SU-DHL-6 (cell line): ENCODE measurements at regions not wholly inside any gene's neighbourhood (a gene's known extent, or its start where the extent isn't known, plus 50 kb on each side); places are given as distances from the start of the nearest gene placed in this dataset.
"Not testable (repeated sequence)": the region's sequence is repeated elsewhere in the genome, so short reads cannot be mapped to it uniquely, and the experiment has no call there.

Experiments
- H2AFZ ChIP-seq: fragments of 200-600 bp; sonication (generic); 2 replicates; pipeline ENCODE4 v1.6.1; 2014; ENCODE audit warnings: low read depth, mild to moderate bottlenecking, moderate library complexity, mixed read lengths, antibody characterized with exemption, low read length; ENCODE audit not compliant: severe bottlenecking
- H3F3A ChIP-seq: fragments of 200-600 bp; shearing (Covaris generic); 2 replicates; pipeline ENCODE4 v1.6.0; 2016; ENCODE audit warnings: antibody characterized with exemption, mild to moderate bottlenecking; ENCODE audit not compliant: insufficient read depth
- H3K27ac ChIP-seq: fragments of 200-600 bp; sonication (generic); 2 replicates; pipeline ENCODE4 v1.5.1; 2016; ENCODE audit warnings: low read depth, mild to moderate bottlenecking, low read length, moderate library complexity, mixed read lengths
- H3K27me3 ChIP-seq: fragments of 200-600 bp; sonication (generic), shearing (Covaris generic); 2 replicates; pipeline ENCODE4 v1.6.0; 2014; ENCODE audit warnings: mild to moderate bottlenecking, low read length
- H3K36me3 ChIP-seq: fragments of 200-600 bp; sonication (generic); 2 replicates; pipeline ENCODE4 v1.6.1; 2014; ENCODE audit warnings: mild to moderate bottlenecking, low read length, mixed read lengths
- H3K4me2 ChIP-seq: fragments of 300-600, 200-600 bp; shearing (Covaris generic), sonication (generic); 2 replicates; pipeline ENCODE4 v1.6.0; 2014; ENCODE audit warnings: low read length, low read depth, mild to moderate bottlenecking; ENCODE audit not compliant: poor library complexity, severe bottlenecking
- H3K4me3 ChIP-seq: fragments of 200-600 bp; sonication (generic); 2 replicates; pipeline ENCODE4 v1.5.1; 2014; ENCODE audit warnings: antibody characterized with exemption, low read length, mild to moderate bottlenecking, mixed read lengths; ENCODE audit not compliant: insufficient read depth, poor library complexity, severe bottlenecking
- H3K79me2 ChIP-seq: fragments of 200-600 bp; sonication (generic); 2 replicates; pipeline ENCODE4 v1.6.1; 2014; ENCODE audit warnings: mild to moderate bottlenecking, low read length, moderate library complexity; ENCODE audit not compliant: insufficient read depth
- H3K9ac ChIP-seq: fragments of 200-600 bp; sonication (generic); 2 replicates; pipeline ENCODE4 v1.7.0; 2014; ENCODE audit warnings: mild to moderate bottlenecking, low read length
- H3K9me2 ChIP-seq: fragments of 200-600 bp; sonication (generic); replicated peaks from 2 replicates; pipeline ENCODE4 v1.6.1; 2014; ENCODE audit warnings: low read length; ENCODE audit not compliant: insufficient read depth
- H3K9me3 ChIP-seq: fragments of 200-600 bp; sonication (generic); 2 replicates; pipeline ENCODE4 v1.6.1; 2014; ENCODE audit warnings: low read length, mixed read lengths; ENCODE audit not compliant: insufficient read depth
- H4K20me1 ChIP-seq: fragments of 200-600 bp; sonication (generic); 2 replicates; pipeline ENCODE4 v1.6.1; 2014; ENCODE audit warnings: low read depth, mild to moderate bottlenecking, antibody characterized with exemption, low read length, moderate library complexity, mixed read lengths

GRCh38 chr2:87658976-87659375, 88.9 kb upstream of the PLGLB2 start:
- H3K9me2 ChIP-seq, H3K4me2 ChIP-seq, H3K27ac ChIP-seq, H4K20me1 ChIP-seq, H3F3A ChIP-seq, H3K36me3 ChIP-seq, H3K9ac ChIP-seq, H2AFZ ChIP-seq, H3K79me2 ChIP-seq, H3K4me3 ChIP-seq, H3K27me3 ChIP-seq, H3K9me3 ChIP-seq: not testable (repeated sequence)

- H3K9me3 ChIP-seq, H3K79me2 ChIP-seq, H3K27ac ChIP-seq, H3K27me3 ChIP-seq, H3K4me3 ChIP-seq, H2AFZ ChIP-seq, H3K9ac ChIP-seq, H3F3A ChIP-seq, H3K9me2 ChIP-seq, H3K36me3 ChIP-seq, H3K4me2 ChIP-seq, H4K20me1 ChIP-seq: not testable (repeated sequence)
These were observed 87.7 kb upstream of the PLGLB2 start for GRCh38 chr2:87660164-87660563.

GRCh38 chr2:87662316-87663290, 85.3 kb upstream of the PLGLB2 start:
- H3K79me2 ChIP-seq = not testable (repeated sequence)

GRCh38 chr2:87663347-87663746, 84.5 kb upstream of the PLGLB2 start:
- H3K79me2 ChIP-seq, H3K9me3 ChIP-seq: not testable (repeated sequence)

More at GRCh38 chr2:87662316-87663290, 85.3 kb upstream of the PLGLB2 start:
- not testable (repeated sequence) for H3K9ac ChIP-seq, H3K27ac ChIP-seq, H3K36me3 ChIP-seq, H3K27me3 ChIP-seq, H4K20me1 ChIP-seq, H2AFZ ChIP-seq, H3F3A ChIP-seq, H3K9me2 ChIP-seq, H3K9me3 ChIP-seq, H3K4me2 ChIP-seq, H3K4me3 ChIP-seq

GRCh38 chr2:87667027-87667426, 80.9 kb upstream of the PLGLB2 start:
- H3K9me2 ChIP-seq, H3K9ac ChIP-seq, H3K4me2 ChIP-seq, H3K27me3 ChIP-seq, H4K20me1 ChIP-seq, H3K9me3 ChIP-seq, H3K4me3 ChIP-seq, H2AFZ ChIP-seq, H3F3A ChIP-seq, H3K27ac ChIP-seq, H3K79me2 ChIP-seq, H3K36me3 ChIP-seq: not testable (repeated sequence)

More at GRCh38 chr2:87663347-87663746, 84.5 kb upstream of the PLGLB2 start:
- not testable (repeated sequence) for H3K27ac ChIP-seq, H4K20me1 ChIP-seq, H3K9me2 ChIP-seq, H3K4me2 ChIP-seq, H3K36me3 ChIP-seq, H3K27me3 ChIP-seq, H3F3A ChIP-seq, H3K4me3 ChIP-seq, H2AFZ ChIP-seq, H3K9ac ChIP-seq

- H2AFZ ChIP-seq, H3F3A ChIP-seq, H3K9me2 ChIP-seq, H3K4me3 ChIP-seq, H4K20me1 ChIP-seq, H3K36me3 ChIP-seq, H3K9me3 ChIP-seq, H3K79me2 ChIP-seq, H3K27ac ChIP-seq, H3K27me3 ChIP-seq, H3K4me2 ChIP-seq, H3K9ac ChIP-seq: not testable (repeated sequence)
These were observed 79.5 kb upstream of the PLGLB2 start for GRCh38 chr2:87668361-87668760.

GRCh38 chr2:87669633-87670231, 78.2 kb upstream of the PLGLB2 start:
- not testable (repeated sequence) for H2AFZ ChIP-seq, H4K20me1 ChIP-seq, H3K9me2 ChIP-seq, H3F3A ChIP-seq, H3K27ac ChIP-seq, H3K9me3 ChIP-seq, H3K4me3 ChIP-seq, H3K27me3 ChIP-seq, H3K4me2 ChIP-seq, H3K9ac ChIP-seq, H3K36me3 ChIP-seq, H3K79me2 ChIP-seq

- not testable (repeated sequence) for H3K79me2 ChIP-seq, H3K9me2 ChIP-seq, H2AFZ ChIP-seq, H3F3A ChIP-seq, H4K20me1 ChIP-seq, H3K4me2 ChIP-seq, H3K9ac ChIP-seq, H3K36me3 ChIP-seq, H3K27ac ChIP-seq, H3K4me3 ChIP-seq, H3K27me3 ChIP-seq, H3K9me3 ChIP-seq
These were observed 75.5 kb upstream of the PLGLB2 start for GRCh38 chr2:87672404-87672803.
